ENCODE measurements at regions not wholly inside any gene's neighbourhood (a gene's known extent, or its start where the extent isn't known, plus 50 kb on each side); places are given as distances from the start of the nearest gene placed in this dataset.
"Not testable (repeated sequence)": the region's sequence is repeated elsewhere in the genome, so short reads cannot be mapped to it uniquely, and the experiment has no call there.

DNA sequence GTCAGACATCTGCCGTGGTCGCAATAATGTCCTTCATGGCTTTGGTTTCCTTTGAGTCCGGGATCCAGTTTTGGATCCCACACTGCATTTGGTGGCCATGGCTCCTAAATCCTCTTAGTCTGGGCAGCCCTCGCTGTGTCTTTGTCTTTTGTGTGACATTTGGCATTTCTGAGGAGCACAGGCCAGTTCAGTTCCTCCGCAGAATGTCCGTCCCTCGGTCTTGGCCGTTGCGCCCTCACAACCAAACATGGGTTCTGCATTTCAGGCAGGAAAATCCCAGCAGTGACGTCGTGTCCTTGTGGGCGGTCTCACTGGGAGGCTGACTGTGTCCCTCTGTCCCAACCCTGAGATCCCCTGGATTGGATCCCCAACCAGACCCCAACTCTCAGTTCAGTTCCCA, 172.9 kb upstream of the PPP1R26 start:
- no peak for TF ChIP-seq CTCF (IDR thresholded peaks at IDR 0.05; ENCODE audit: insufficient read depth, low read length)
- no peak for DNase-seq (ENCODE audit: low read depth)
- H3K4me3 ChIP-seq (ENCODE audit: low read depth, low read length): no peak overlapping the region

GRCh38 chr9:135307300-135307699, 172.3 kb upstream of the PPP1R26 start:
- H3K4me3 ChIP-seq (ENCODE audit: low read depth, low read length): no peak overlapping the region
- no peak for DNase-seq (ENCODE audit: low read depth)
- TF ChIP-seq CTCF (IDR thresholded peaks at IDR 0.05; ENCODE audit: insufficient read depth, low read length): no peak

DNA sequence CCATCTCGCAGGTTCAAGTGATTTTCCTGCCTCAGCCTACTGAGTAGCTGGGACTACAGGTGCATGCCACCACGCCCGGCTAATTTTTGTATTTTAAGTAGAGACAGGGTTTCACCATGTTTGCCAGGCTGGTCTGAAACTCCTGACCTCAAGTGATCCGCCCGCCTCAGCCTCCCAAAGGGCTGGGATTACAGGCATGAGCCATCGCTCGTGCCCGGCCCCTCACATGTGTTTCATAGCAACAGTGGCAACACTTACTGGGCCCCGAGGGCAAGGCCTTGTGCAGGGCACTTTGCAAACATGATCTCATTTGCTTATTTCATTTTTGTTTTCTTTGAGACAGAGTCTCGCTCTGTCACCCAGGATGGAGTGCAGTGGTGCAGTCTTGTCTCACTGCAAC, 171.7 kb upstream of the PPP1R26 start:
- not testable (repeated sequence) for DNase-seq (ENCODE audit: low read depth); H3K4me3 ChIP-seq (ENCODE audit: low read depth, low read length)

- no peak overlapping the region for H3K4me3 ChIP-seq (ENCODE audit: low read depth, low read length)
- DNase-seq (ENCODE audit: low read depth): no peak
- TF ChIP-seq CTCF (IDR thresholded peaks at IDR 0.05; ENCODE audit: insufficient read depth, low read length): no peak
Observed at GRCh38 chr9:135308821-135309762, 170.5 kb upstream of the PPP1R26 start.

DNA sequence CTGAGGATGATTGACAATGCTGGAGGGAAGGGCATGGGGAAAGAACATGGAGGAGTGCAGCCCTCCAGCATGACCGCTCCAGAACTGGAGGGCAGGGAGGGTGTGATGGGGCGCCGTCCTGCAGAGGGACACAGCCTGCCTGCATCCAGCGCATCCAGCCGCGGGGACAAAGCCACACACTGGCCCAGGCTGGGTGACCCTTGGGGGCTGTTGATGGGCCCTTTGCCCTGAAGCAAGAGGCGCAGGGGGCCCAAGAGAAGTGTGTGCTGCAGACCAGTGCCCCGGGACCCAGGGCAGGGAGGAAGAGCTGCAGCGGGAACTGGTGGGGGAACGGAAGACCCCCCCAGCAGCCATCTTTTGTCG, 169.8 kb upstream of the PPP1R26 start:
- no peak for TF ChIP-seq CTCF (IDR thresholded peaks at IDR 0.05; ENCODE audit: insufficient read depth, low read length)
- H3K4me3 ChIP-seq (ENCODE audit: low read depth, low read length): no peak overlapping the region
- DNase-seq (ENCODE audit: low read depth): no peak

GRCh38 chr9:135310134-135310533, 169.4 kb upstream of the PPP1R26 start:
- no peak overlapping the region for H3K4me3 ChIP-seq (ENCODE audit: low read depth, low read length)
- TF ChIP-seq CTCF (IDR thresholded peaks at IDR 0.05; ENCODE audit: insufficient read depth, low read length): no peak
- no peak for DNase-seq (ENCODE audit: low read depth)

DNA sequence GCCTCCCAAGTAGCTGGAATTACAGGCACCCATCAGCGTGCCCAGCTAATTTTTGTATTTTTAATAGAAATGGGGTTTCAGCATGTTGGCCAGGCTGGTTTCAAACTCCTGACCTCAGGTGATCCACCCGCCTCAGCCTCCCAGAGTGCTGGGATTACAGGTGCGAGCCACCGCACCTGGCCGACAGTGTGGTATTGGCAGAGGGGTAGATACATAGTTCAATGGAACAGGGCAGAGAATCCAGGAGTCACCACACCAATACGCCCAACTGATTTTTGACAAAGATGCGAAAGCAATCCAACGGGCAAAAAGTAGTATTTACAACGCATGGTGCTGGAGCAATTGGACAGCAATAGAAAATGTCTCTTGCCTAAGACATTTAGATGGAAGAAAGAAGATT, 164.0 kb upstream of the PPP1R26 start:
- no peak for TF ChIP-seq CTCF (IDR thresholded peaks at IDR 0.05; ENCODE audit: insufficient read depth, low read length)

More for the DNA sequence above, 164.0 kb upstream of the PPP1R26 start:
- H3K4me3 ChIP-seq (ENCODE audit: low read depth, low read length): no peak overlapping the region
- no peak for DNase-seq (ENCODE audit: low read depth)

All from fibroblast of the aortic adventitia (primary cell).